ENCODE measurements at regions not wholly inside any gene's neighbourhood (a gene's known extent, or its start where the extent isn't known, plus 50 kb on each side); places are given as distances from the start of the nearest gene placed in this dataset.

GRCh38 chr9:1761807-1762206 is 253.3 kb upstream of the SMARCA2 start:
- TF ChIP-seq POLR2A (IDR thresholded peaks at IDR 0.05) (no peak), CTCF (IDR thresholded peaks at IDR 0.05) (no peak)

All from stomach (tissue), 4 donors.